Activated naive CD4-positive, alpha-beta T cell treated with anti-CD3 and anti-CD28 coated beads, Interleukin-2, amount 50 U/mL, for 72 hours (primary cell): ENCODE measurements at regions not wholly inside any gene's neighbourhood (a gene's known extent, or its start where the extent isn't known, plus 50 kb on each side); places are given as distances from the start of the nearest gene placed in this dataset.

Experiments
- ATAC-seq, 2 donors: fragments of 150-1000 bp; cut with Tn5 transposase; 2 replicates each; pipeline ENCODE4 v1.10.0; 2021; ENCODE audit warnings: mild to moderate bottlenecking in 2 of 2, moderate library complexity in 2 of 2
- DNase-seq, 2 donors: peaks; one replicate each; pipeline ENCODE4 v3.0.0; 2021 to 2022; ENCODE audit warnings: low spot score in 2 of 2
- H3K27ac Mint-ChIP-seq, 2 donors: one replicate each; pipeline ENCODE4 v1.8.0; 2022; ENCODE audit warnings: mild to moderate bottlenecking in 2 of 2, mixed read lengths in 2 of 2
- H3K36me3 Mint-ChIP-seq, 2 donors: one replicate each; pipeline ENCODE4 v1.8.0; 2022; ENCODE audit warnings: mixed read lengths in 2 of 2
- H3K9me3 Mint-ChIP-seq, 2 donors: one replicate each; pipeline ENCODE4 v1.8.0; 2022; ENCODE audit warnings: mixed read lengths in 2 of 2

DNA sequence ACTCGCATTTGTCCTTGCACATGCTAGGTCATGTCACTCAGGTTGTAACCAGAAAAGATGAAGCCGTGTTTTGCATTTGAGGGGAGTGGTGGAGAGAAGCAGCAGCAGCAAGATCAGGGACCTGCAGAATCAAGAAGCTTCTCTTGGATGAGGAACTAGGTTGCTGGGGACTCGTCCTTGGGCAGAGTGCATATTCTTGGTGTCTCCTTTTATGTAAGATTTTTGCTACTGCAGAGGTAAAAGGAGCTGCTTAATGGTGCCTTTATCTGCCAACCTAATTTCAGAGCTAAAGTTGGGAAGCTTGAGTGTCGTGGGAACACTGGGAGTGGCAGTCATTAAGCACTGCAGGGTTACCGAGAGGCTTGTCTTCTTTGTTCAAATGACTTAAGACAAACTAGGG, 236.5 kb downstream of the MAP2K4 start:
- DNase-seq (no peak), ATAC-seq (no peak)

GRCh38 chr17:12261354-12261753, 240.7 kb downstream of the MAP2K4 start:
- no peak for DNase-seq

More for the DNA sequence above, 236.5 kb downstream of the MAP2K4 start:
- H3K36me3 Mint-ChIP-seq = no peaks in the 10 kb centered on the region
- H3K27ac Mint-ChIP-seq = no peak overlapping the region
- peaks cover 5% of the 10 kb centered on the region in 2 donors for H3K9me3 Mint-ChIP-seq

GRCh38 chr17:12269751-12270150, 249.1 kb downstream of the MAP2K4 start:
- H3K9me3 Mint-ChIP-seq = peaks cover 9 to 13% of the 10 kb centered on the region in 2 donors
- DNase-seq = no peak
- no peak overlapping the region for H3K27ac Mint-ChIP-seq
- ATAC-seq = no peak
- H3K36me3 Mint-ChIP-seq = peaks cover 0 to 6% of the 10 kb centered on the region in 2 donors

More at GRCh38 chr17:12261354-12261753, 240.7 kb downstream of the MAP2K4 start:
- no peaks in the 10 kb centered on the region for H3K36me3 Mint-ChIP-seq
- no peak for ATAC-seq
- peaks cover 5 to 7% of the 10 kb centered on the region in 2 donors for H3K9me3 Mint-ChIP-seq
- no peak overlapping the region for H3K27ac Mint-ChIP-seq

DNA sequence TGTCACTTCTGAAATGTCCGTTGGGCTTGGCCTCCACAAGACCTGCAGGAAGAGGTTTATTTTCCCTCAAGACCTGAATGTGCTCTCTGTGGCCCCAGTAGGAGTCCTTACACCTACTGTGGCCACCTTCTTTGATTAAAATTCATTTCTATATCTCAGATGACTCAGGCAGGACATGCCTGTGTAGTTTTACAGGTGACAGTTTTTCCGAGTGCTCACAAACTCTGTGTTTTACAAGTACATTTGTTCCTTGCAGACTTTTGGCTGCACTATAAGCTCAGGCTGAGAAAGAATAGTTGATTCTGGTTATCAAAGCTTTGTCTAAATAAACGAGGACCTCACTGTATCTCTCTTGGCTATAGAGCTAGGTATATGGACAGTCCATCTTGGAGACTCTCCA, 257.1 kb downstream of the MAP2K4 start:
- Mint-ChIP-seq H3K36me3 (no peaks in the 10 kb centered on the region), H3K9me3 (peaks cover 0 to 10% of the 10 kb centered on the region in 2 donors), H3K27ac (no peak overlapping the region)
- no peak for DNase-seq
- no peak for ATAC-seq

- H3K9me3 Mint-ChIP-seq = peaks cover 0 to 4% of the 10 kb centered on the region in 2 donors
- ATAC-seq = no peak
- H3K36me3 Mint-ChIP-seq = no peaks in the 10 kb centered on the region
- no peak for DNase-seq
- no peak overlapping the region for H3K27ac Mint-ChIP-seq
Measured at GRCh38 chr17:12282056-12282455, 261.4 kb downstream of the MAP2K4 start.

- DNase-seq (no peak), ATAC-seq (no peak)
- Mint-ChIP-seq H3K36me3 (no peaks in the 10 kb centered on the region), H3K9me3 (peaks cover 0 to 1% of the 10 kb centered on the region in 2 donors), H3K27ac (no peak overlapping the region)
Measured at GRCh38 chr17:12287953-12288352, 267.3 kb downstream of the MAP2K4 start.

- no peaks in the 10 kb centered on the region for H3K36me3 Mint-ChIP-seq
- ATAC-seq (no peak), DNase-seq (no peak)
- H3K9me3 Mint-ChIP-seq = no peaks in the 10 kb centered on the region
- no peak overlapping the region for H3K27ac Mint-ChIP-seq
Measured at GRCh38 chr17:12290207-12290606, 269.5 kb downstream of the MAP2K4 start.

DNA sequence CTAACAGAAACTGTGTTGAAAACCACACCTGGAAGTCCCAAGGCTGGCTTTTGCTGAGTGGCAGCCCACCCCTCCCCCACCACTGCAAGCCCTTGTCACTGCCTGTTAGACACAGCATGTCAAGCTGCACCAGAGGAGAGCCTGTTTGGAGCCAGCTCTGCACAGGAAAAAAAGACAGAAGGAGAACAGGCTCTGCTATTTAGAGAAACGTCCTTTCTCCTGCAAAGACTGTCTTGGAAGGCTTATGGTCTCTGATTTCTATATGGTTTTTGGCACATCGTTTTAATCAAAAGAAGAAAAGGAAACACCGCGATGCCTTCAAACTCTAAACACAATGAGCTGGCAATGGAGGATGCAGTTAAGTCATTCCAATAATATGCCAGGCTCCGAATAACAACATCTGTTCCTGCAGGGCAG, 275.5 kb downstream of the MAP2K4 start:
- peaks cover 0 to 4% of the 10 kb centered on the region in 2 donors for H3K9me3 Mint-ChIP-seq
- H3K27ac Mint-ChIP-seq = no peak overlapping the region
- H3K36me3 Mint-ChIP-seq = no peaks in the 10 kb centered on the region
- DNase-seq (no peak), ATAC-seq (no peak)

- ATAC-seq (no peak), DNase-seq (no peak)
- H3K36me3 Mint-ChIP-seq = no peaks in the 10 kb centered on the region
- H3K27ac Mint-ChIP-seq = no peak overlapping the region
- peaks cover 5 to 9% of the 10 kb centered on the region in 2 donors for H3K9me3 Mint-ChIP-seq
Measured at GRCh38 chr17:12301551-12301950, 280.9 kb downstream of the MAP2K4 start.

- DNase-seq (no peak), ATAC-seq (no peak)
- no peak overlapping the region for H3K27ac Mint-ChIP-seq
- H3K9me3 Mint-ChIP-seq = peaks cover 7% of the 10 kb centered on the region in 2 donors
- H3K36me3 Mint-ChIP-seq = no peaks in the 10 kb centered on the region
Measured at GRCh38 chr17:12302711-12303110, 282.0 kb downstream of the MAP2K4 start.

GRCh38 chr17:12310811-12311210, 290.1 kb downstream of the MAP2K4 start:
- ATAC-seq = no peak
- no peak overlapping the region for H3K27ac Mint-ChIP-seq
- peaks cover 0 to 19% of the 10 kb centered on the region in 2 donors for H3K36me3 Mint-ChIP-seq
- H3K9me3 Mint-ChIP-seq = peaks cover 17 to 35% of the 10 kb centered on the region in 2 donors
- no peak for DNase-seq

DNA sequence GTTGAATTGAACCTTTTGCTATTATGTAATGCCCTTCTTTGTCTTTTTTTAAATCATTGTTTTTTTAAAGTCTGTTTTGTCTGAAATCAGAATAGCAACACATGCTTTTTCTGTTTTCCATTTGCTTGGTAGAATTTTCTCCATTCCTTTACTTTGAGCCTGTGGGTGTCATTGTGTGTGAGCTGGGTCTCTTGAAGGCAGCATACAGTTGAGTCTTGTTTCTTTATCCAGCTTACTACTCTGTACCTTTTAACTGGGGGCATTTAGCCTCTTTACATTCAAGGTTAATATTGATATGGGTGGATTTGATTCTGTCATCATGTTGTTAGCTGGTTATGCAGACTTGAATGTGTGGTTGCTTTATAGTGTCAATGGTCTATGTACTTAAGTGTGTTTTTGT, 292.0 kb downstream of the MAP2K4 start:
- ATAC-seq = no peak
- DNase-seq = no peak
- Mint-ChIP-seq H3K36me3 (peaks cover 0 to 19% of the 10 kb centered on the region in 2 donors), H3K27ac (no peak overlapping the region), H3K9me3 (peaks cover 16 to 33% of the 10 kb centered on the region in 2 donors)

- peaks cover 12 to 29% of the 10 kb centered on the region in 2 donors for H3K9me3 Mint-ChIP-seq
Measured at GRCh38 chr17:12313786-12314185, 293.1 kb downstream of the MAP2K4 start.

DNA sequence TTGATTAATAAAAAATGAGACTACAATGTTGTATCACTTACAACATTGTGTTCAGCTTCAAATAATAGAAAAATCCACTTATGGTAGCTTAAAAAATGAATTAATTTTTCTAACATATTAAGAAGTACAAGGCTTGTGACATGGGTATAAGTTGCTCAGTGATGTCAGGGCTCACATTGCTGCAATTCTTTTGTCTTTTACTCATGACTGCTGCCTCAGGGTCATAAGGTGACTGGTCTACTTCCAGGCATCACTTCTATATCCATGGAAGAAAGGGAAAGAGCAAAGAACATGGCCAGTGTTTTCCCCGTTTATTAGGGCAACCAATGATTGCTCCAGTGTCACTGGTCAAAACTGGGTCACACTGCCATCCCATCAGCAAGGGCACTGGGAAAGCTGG, 295.3 kb downstream of the MAP2K4 start:
- DNase-seq (no peak), ATAC-seq (no peak)
- H3K9me3 Mint-ChIP-seq = peaks cover 12 to 33% of the 10 kb centered on the region in 2 donors
- no peak overlapping the region for H3K27ac Mint-ChIP-seq
- H3K36me3 Mint-ChIP-seq = peaks cover 0 to 19% of the 10 kb centered on the region in 2 donors

More at GRCh38 chr17:12313786-12314185, 293.1 kb downstream of the MAP2K4 start:
- Mint-ChIP-seq H3K36me3 (peaks cover 0 to 19% of the 10 kb centered on the region in 2 donors), H3K27ac (no peak overlapping the region)
- no peak for ATAC-seq
- no peak for DNase-seq

- ATAC-seq (no peak), DNase-seq (no peak)
- H3K9me3 Mint-ChIP-seq = peaks cover 21 to 22% of the 10 kb centered on the region in 2 donors
- H3K36me3 Mint-ChIP-seq = peaks cover 8 to 11% of the 10 kb centered on the region in 2 donors
- no peak overlapping the region for H3K27ac Mint-ChIP-seq
Measured at GRCh38 chr17:12318571-12319266, 298.0 kb downstream of the MAP2K4 start.

DNA sequence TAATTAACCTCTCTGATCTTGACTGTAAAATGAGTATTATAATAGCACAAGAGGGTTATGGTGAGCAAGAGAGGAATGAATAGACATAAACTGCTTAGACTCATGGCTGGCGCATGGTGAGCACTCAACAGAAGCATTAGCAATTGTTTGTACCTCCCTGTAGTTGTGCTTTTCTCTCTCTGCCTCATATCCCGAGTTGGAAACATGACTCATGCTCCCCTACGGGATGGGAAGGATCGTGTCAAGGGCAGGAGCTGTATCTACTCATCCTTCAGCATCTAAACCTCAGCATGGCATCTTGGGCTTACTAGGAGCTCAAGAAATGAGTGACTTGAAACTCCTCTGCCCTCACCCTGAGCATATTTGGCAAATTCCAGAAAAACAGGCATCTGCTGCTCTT, 299.6 kb downstream of the MAP2K4 start:
- no peak for DNase-seq
- no peak for ATAC-seq
- Mint-ChIP-seq H3K36me3 (peaks cover 0 to 11% of the 10 kb centered on the region in 2 donors), H3K27ac (no peak overlapping the region), H3K9me3 (peaks cover 17 to 18% of the 10 kb centered on the region in 2 donors)

- H3K27ac Mint-ChIP-seq = no peak overlapping the region
- ATAC-seq (no peak), DNase-seq (no peak)
- H3K36me3 Mint-ChIP-seq = peaks cover 6 to 15% of the 10 kb centered on the region in 2 donors
- H3K9me3 Mint-ChIP-seq = peaks cover 17 to 28% of the 10 kb centered on the region in 2 donors
Measured at GRCh38 chr17:12328204-12328603, 307.5 kb downstream of the MAP2K4 start.

GRCh38 chr17:12330456-12330855, 309.8 kb downstream of the MAP2K4 start:
- DNase-seq = no peak
- ATAC-seq = no peak
- Mint-ChIP-seq H3K27ac (no peak overlapping the region), H3K9me3 (peaks cover 13 to 26% of the 10 kb centered on the region in 2 donors), H3K36me3 (peaks cover 6 to 15% of the 10 kb centered on the region in 2 donors)
